Neutrophil (primary cell): ENCODE measurements at regions not wholly inside any gene's neighbourhood (a gene's known extent, or its start where the extent isn't known, plus 50 kb on each side); places are given as distances from the start of the nearest gene placed in this dataset.

Experiments
- H3K27ac ChIP-seq: fragments of 200-600 bp; sonication (generic); 2 replicates; pipeline ENCODE4 v1.5.1; 2016; ENCODE audit warnings: mild to moderate bottlenecking, moderate library complexity
- H3K27me3 ChIP-seq: fragments of 200-600 bp; sonication (generic); 2 replicates; pipeline ENCODE4 v1.6.0; 2016; ENCODE audit warnings: mild to moderate bottlenecking
- H3K36me3 ChIP-seq: fragments of 200-600 bp; sonication (generic); 2 replicates; pipeline ENCODE4 v1.5.1; 2017
- H3K4me1 ChIP-seq, 2 experiments: fragments of 200-600 bp in 1 of 2; sonication (generic) in 1 of 2; 1 replicate in 1 of 2; 2 replicates in 1 of 2; pipeline versions ENCODE4 v1.5.1 to v1.6.1; 2013 to 2016; ENCODE audit warnings: low read depth in 1 of 2, low read length in 1 of 2, mild to moderate bottlenecking in 1 of 2, moderate library complexity in 1 of 2; ENCODE audit not compliant: control insufficient read depth in 1 of 2, insufficient read depth in 1 of 2
- H3K4me3 ChIP-seq, 2 experiments: fragments of 200-600 bp in 1 of 2; sonication (generic) in 1 of 2; 1 replicate in 1 of 2; 2 replicates in 1 of 2; pipeline ENCODE4 v1.5.1; 2013 to 2016; ENCODE audit warnings: low read depth in 1 of 2, low read length in 1 of 2, mild to moderate bottlenecking in 1 of 2, moderate library complexity in 1 of 2
- H3K9me3 ChIP-seq: fragments of 200-600 bp; sonication (generic); 2 replicates; pipeline ENCODE4 v1.5.1; 2016
- TF ChIP-seq, protein P1 (sequence below): fragments of 200-600 bp; sonication (generic); IDR thresholded peaks from 2 replicates; pipeline ENCODE4 v1.5.1; 2016; ENCODE audit warnings: antibody characterized with exemption

DNA sequence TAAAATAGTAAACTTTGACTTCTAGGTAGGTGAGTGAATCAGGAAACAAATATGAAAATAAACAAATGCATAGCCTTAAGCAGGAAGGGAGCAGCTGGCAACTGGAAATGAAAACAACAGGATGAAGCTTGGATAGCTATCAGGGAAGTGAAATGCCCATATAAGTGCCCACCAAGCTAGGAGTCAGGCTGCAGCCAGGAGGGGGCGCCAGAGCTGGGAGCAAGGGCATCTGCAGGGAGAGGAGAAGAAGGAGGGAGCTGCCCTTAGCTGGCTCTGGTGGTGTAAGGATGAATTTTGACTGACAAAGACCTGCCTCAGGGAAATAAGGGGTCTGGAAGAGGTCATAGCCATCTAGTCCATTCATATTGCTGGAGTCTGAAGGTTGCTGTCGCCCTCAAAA lies 298.3 kb downstream of the TDRD15 start:
- no peaks in the 10 kb centered on the region for H3K27me3 ChIP-seq
- no peaks in the 10 kb centered on the region for H3K4me1 ChIP-seq
- no peak overlapping the region for H3K4me3 ChIP-seq
- H3K27ac ChIP-seq: no peak overlapping the region
- TF ChIP-seq, protein P1, sequence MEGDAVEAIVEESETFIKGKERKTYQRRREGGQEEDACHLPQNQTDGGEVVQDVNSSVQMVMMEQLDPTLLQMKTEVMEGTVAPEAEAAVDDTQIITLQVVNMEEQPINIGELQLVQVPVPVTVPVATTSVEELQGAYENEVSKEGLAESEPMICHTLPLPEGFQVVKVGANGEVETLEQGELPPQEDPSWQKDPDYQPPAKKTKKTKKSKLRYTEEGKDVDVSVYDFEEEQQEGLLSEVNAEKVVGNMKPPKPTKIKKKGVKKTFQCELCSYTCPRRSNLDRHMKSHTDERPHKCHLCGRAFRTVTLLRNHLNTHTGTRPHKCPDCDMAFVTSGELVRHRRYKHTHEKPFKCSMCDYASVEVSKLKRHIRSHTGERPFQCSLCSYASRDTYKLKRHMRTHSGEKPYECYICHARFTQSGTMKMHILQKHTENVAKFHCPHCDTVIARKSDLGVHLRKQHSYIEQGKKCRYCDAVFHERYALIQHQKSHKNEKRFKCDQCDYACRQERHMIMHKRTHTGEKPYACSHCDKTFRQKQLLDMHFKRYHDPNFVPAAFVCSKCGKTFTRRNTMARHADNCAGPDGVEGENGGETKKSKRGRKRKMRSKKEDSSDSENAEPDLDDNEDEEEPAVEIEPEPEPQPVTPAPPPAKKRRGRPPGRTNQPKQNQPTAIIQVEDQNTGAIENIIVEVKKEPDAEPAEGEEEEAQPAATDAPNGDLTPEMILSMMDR: no peak
- H3K9me3 ChIP-seq: no peaks in the 10 kb centered on the region
- no peaks in the 10 kb centered on the region for H3K36me3 ChIP-seq

DNA sequence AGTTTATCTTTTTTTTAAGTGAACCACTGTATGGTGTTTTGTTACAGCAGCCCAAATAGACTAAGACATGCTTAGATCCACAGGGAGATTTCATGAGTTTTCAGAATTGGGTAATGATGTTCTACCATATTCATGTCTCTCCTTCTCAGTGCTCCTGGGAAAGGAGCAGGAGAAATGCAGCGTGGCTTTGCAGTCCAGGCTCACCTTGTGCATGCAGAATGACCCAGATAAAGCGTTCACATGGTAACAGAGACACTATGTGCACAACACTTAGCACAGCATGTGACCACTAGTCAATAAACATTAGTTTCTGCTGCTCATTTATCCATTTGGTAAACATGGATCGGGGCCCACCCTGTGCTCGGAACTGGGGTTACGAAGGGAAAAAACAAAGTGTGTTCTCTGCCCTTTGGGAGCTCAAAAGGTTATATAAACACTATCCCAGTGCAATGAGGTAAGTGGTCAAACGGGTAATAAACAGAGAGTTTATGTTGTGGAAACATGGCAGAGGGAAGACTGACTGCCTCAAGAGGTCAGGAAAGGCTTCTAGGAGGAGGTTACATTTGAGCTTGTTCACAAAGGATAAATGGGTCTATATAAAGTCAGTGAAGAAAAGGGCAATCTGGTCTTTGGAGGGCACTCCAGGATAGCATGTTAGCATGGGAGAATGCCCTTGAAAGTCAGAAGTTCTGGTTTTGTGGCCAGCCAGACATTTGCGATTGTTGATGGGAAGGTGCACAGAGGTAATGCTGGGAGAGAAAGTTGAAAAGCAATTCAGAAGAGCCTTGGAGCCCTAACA lies 299.2 kb downstream of the TDRD15 start:
- Histone ChIP-seq H3K27me3 (no peaks in the 10 kb centered on the region), H3K9me3 (no peaks in the 10 kb centered on the region), H3K4me3 (no peak overlapping the region), H3K27ac (no peak overlapping the region), H3K36me3 (no peaks in the 10 kb centered on the region), H3K4me1 (no peaks in the 10 kb centered on the region)
- TF ChIP-seq, protein P1: no peak

DNA sequence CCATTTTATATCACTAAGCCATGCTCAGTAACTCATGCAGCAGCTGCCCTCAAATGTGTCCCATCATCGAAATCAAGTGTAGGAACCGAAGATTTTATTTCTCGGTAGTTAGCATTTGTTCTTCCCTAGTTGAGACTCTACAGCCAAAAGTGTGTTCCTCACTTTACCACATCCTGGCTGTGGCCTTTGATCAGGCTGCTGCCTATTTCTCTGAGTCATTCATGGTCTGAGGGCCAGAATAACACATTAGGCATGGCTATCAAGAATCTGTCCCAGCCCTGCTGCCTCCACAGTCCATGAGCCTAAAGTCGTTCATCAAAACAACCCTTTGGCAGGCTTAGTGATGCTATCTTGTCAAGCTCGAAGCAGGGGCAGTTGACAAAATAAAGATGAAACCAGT lies 300.1 kb downstream of the TDRD15 start:
- Histone ChIP-seq H3K36me3 (no peaks in the 10 kb centered on the region), H3K9me3 (no peaks in the 10 kb centered on the region), H3K4me1 (no peaks in the 10 kb centered on the region), H3K27me3 (no peaks in the 10 kb centered on the region), H3K4me3 (no peak overlapping the region), H3K27ac (no peak overlapping the region)
- TF ChIP-seq, protein P1: no peak

DNA sequence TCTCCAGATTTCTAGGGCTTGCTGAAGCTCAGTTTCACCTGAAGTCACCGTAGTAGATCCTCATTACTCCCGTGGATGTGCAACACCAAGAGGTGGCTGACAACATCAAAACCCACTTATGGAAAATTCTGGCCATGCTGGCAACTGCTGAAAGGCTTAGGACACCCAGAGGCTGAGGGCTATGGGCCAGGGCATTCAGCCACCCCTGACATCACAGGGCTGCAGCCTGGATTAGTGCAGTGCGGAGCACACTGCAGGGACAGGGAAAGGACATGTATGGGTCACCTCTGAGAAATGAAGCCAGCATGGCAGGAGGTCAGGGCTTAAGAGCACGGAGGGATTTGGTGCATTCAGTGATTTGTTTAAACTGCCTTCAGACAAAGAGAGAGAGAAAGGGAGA lies 300.6 kb downstream of the TDRD15 start:
- no peak overlapping the region for H3K4me3 ChIP-seq
- no peak overlapping the region for H3K27ac ChIP-seq
- H3K27me3 ChIP-seq: no peaks in the 10 kb centered on the region
- H3K4me1 ChIP-seq: no peaks in the 10 kb centered on the region
- no peaks in the 10 kb centered on the region for H3K9me3 ChIP-seq
- H3K36me3 ChIP-seq: no peaks in the 10 kb centered on the region
- TF ChIP-seq, protein P1: no peak

DNA sequence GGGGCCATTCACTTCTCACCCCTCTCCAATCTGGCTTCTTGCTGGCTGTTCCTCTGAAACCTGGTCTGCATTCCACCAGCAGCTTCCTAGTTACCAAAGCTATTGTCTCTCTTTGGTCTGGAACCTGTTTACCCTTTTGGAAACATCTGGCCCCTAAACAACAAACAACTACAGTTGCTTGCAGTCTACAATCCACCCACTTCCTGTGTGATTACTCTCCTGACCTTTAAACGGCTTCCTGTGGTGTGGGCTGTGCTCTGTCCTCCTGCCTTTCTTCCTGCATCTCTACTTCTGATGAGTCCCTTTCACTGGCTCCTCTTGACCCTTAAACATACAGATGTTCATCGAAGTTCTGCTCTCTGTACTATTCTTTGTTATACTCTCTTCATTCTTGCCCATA lies 303.8 kb downstream of the TDRD15 start:
- no peak overlapping the region for H3K27ac ChIP-seq

More for the DNA sequence above, 303.8 kb downstream of the TDRD15 start:
- no peaks in the 10 kb centered on the region for H3K9me3 ChIP-seq
- no peaks in the 10 kb centered on the region for H3K27me3 ChIP-seq
- no peak overlapping the region for H3K4me3 ChIP-seq
- TF ChIP-seq, protein P1: no peak
- no peaks in the 10 kb centered on the region for H3K36me3 ChIP-seq
- H3K4me1 ChIP-seq: no peaks in the 10 kb centered on the region
